ENCODE measurements at regions not wholly inside any gene's neighbourhood (a gene's known extent, or its start where the extent isn't known, plus 50 kb on each side); places are given as distances from the start of the nearest gene placed in this dataset.

GRCh38 chr12:114302606-114303315 lies 103.2 kb downstream of the TBX5 start:
- no CpG with 5 or more reads among the region's 6 CpGs for whole genome bisulfite sequencing (ENCODE audit: insufficient coverage, insufficient read length)
- H3K9me3 ChIP-seq (ENCODE audit: control insufficient read depth, insufficient read depth, low read length), result no peaks in the 10 kb centered on the region
- H3K4me1 ChIP-seq (ENCODE audit: control insufficient read depth, insufficient read depth, low read length), result peaks cover 2% of the 10 kb centered on the region; the same call in 1 of the 2 replicates
- H3K27ac ChIP-seq (ENCODE audit: low read length), result no peak overlapping the region
- no peak overlapping the region for H3K4me3 ChIP-seq (ENCODE audit: low read length)
- no peak for DNase-seq (ENCODE audit: low read depth, low spot score)
- H3K27me3 ChIP-seq (ENCODE audit: control insufficient read depth, insufficient read depth, low read length), result no peaks in the 10 kb centered on the region
- H3K36me3 ChIP-seq (ENCODE audit: control insufficient read depth, insufficient read depth, low read length), result no peaks in the 10 kb centered on the region

GRCh38 chr12:114302117-114302516 lies 103.8 kb downstream of the TBX5 start:
- WGBS (ENCODE audit: insufficient coverage, insufficient read length), result no CpG with 5 or more reads among the region's 8 CpGs
- Histone ChIP-seq H3K4me3 (ENCODE audit: low read length) (no peak overlapping the region), H3K27me3 (ENCODE audit: control insufficient read depth, insufficient read depth, low read length) (no peaks in the 10 kb centered on the region), H3K36me3 (ENCODE audit: control insufficient read depth, insufficient read depth, low read length) (no peaks in the 10 kb centered on the region), H3K9me3 (ENCODE audit: control insufficient read depth, insufficient read depth, low read length) (no peaks in the 10 kb centered on the region), H3K4me1 (ENCODE audit: control insufficient read depth, insufficient read depth, low read length) (peaks cover 2% of the 10 kb centered on the region; the same call in 1 of the 2 replicates), H3K27ac (ENCODE audit: low read length) (no peak overlapping the region)
- DNase-seq (ENCODE audit: low read depth, low spot score), result no peak

- Histone ChIP-seq H3K9me3 (ENCODE audit: control insufficient read depth, insufficient read depth, low read length) (no peaks in the 10 kb centered on the region), H3K4me3 (ENCODE audit: low read length) (no peak overlapping the region), H3K27me3 (ENCODE audit: control insufficient read depth, insufficient read depth, low read length) (no peaks in the 10 kb centered on the region), H3K36me3 (ENCODE audit: control insufficient read depth, insufficient read depth, low read length) (no peaks in the 10 kb centered on the region), H3K4me1 (ENCODE audit: control insufficient read depth, insufficient read depth, low read length) (no peaks in the 10 kb centered on the region), H3K27ac (ENCODE audit: low read length) (no peak overlapping the region)
- DNase-seq (ENCODE audit: low read depth, low spot score), result no peak
- WGBS (ENCODE audit: insufficient coverage, insufficient read length), result no CpG with 5 or more reads among the region's 3 CpGs
These were observed 111.7 kb downstream of the TBX5 start for GRCh38 chr12:114294303-114294685.

- Histone ChIP-seq H3K27me3 (ENCODE audit: control insufficient read depth, insufficient read depth, low read length) (no peaks in the 10 kb centered on the region), H3K4me1 (ENCODE audit: control insufficient read depth, insufficient read depth, low read length) (no peaks in the 10 kb centered on the region), H3K27ac (ENCODE audit: low read length) (no peak overlapping the region), H3K36me3 (ENCODE audit: control insufficient read depth, insufficient read depth, low read length) (no peaks in the 10 kb centered on the region), H3K9me3 (ENCODE audit: control insufficient read depth, insufficient read depth, low read length) (no peaks in the 10 kb centered on the region), H3K4me3 (ENCODE audit: low read length) (no peak overlapping the region)
- no peak for DNase-seq (ENCODE audit: low read depth, low spot score)
- no CpG with 5 or more reads among the region's 2 CpGs for WGBS (ENCODE audit: insufficient coverage, insufficient read length)
These were observed 112.2 kb downstream of the TBX5 start for GRCh38 chr12:114293571-114294302.

DNA sequence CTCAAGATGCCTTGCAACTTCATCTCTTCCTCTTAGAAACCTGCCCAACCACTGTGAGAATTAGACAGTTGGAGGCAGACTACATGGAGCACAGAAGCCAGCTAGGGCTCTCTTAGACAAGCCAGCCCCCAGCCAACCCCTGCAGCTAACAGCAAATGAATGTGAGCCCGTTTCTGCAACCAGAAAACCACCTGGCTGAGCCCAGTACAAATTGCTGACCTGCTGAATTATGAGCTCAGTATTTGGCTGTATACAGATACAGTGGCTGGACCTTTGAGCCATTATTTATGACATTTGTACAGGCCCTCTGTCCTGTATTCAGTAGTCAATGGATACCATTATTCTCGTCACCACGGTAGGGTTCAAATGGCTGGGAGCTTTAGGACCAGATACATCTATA lies 112.9 kb downstream of the TBX5 start:
- Histone ChIP-seq H3K36me3 (ENCODE audit: control insufficient read depth, insufficient read depth, low read length) (no peaks in the 10 kb centered on the region), H3K4me3 (ENCODE audit: low read length) (no peak overlapping the region), H3K27me3 (ENCODE audit: control insufficient read depth, insufficient read depth, low read length) (no peaks in the 10 kb centered on the region), H3K4me1 (ENCODE audit: control insufficient read depth, insufficient read depth, low read length) (no peaks in the 10 kb centered on the region; the same call in 1 of the 2 replicates), H3K9me3 (ENCODE audit: control insufficient read depth, insufficient read depth, low read length) (no peaks in the 10 kb centered on the region), H3K27ac (ENCODE audit: low read length) (no peak overlapping the region)
- no CpG with 5 or more reads among the region's 3 CpGs for WGBS (ENCODE audit: insufficient coverage, insufficient read length)
- DNase-seq (ENCODE audit: low read depth, low spot score), result no peak

DNA sequence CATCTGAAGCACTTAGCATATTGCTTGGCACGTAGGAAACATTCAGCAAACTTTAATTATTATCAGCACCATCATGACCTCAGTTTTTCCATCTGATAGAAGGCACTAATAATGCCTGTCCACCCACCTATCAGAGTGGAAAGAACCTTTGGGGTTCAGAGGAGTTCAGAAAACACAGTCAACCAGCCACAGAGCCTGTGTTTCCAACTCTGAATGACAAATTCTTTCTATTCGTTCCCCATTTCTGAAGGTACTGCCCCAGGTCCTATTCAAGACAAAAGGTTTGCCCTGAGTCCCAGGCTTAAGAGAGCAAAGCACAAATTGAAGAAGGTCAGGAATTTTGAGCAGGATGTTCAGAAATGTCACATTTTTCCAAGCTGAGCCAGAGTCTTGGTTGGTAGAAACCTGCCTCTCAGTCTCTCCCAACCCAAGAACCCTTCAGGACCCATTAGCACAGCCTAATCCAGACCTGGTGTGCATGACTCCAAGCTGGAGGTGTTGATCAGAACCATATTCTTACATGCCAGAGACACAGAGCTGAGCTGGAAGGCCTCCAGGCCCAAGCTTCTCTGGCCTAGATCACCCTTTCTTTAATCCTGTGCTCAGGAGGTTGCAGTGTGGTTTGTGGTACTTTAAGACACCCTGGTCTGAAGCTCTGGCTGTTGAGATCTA lies 114.4 kb downstream of the TBX5 start:
- H3K27ac ChIP-seq (ENCODE audit: low read length), result no peak overlapping the region
- no peaks in the 10 kb centered on the region for H3K36me3 ChIP-seq (ENCODE audit: control insufficient read depth, insufficient read depth, low read length)
- H3K9me3 ChIP-seq (ENCODE audit: control insufficient read depth, insufficient read depth, low read length), result no peaks in the 10 kb centered on the region
- peaks cover 2% of the 10 kb centered on the region for H3K4me1 ChIP-seq (ENCODE audit: control insufficient read depth, insufficient read depth, low read length)
- WGBS (ENCODE audit: insufficient coverage, insufficient read length), result no CpG with 5 or more reads among the region's 2 CpGs
- H3K27me3 ChIP-seq (ENCODE audit: control insufficient read depth, insufficient read depth, low read length), result no peaks in the 10 kb centered on the region
- H3K4me3 ChIP-seq (ENCODE audit: low read length), result no peak overlapping the region
- no peak for DNase-seq (ENCODE audit: low read depth, low spot score)

GRCh38 chr12:114287821-114288525 lies 118.0 kb downstream of the TBX5 start:
- no peaks in the 10 kb centered on the region for H3K36me3 ChIP-seq (ENCODE audit: control insufficient read depth, insufficient read depth, low read length)
- H3K4me1 ChIP-seq (ENCODE audit: control insufficient read depth, insufficient read depth, low read length), result peaks cover 6% of the 10 kb centered on the region
- no peak overlapping the region for H3K4me3 ChIP-seq (ENCODE audit: low read length)
- H3K27me3 ChIP-seq (ENCODE audit: control insufficient read depth, insufficient read depth, low read length), result no peaks in the 10 kb centered on the region
- WGBS (ENCODE audit: insufficient coverage, insufficient read length), result no CpG with 5 or more reads among the region's 3 CpGs
- no peak for DNase-seq (ENCODE audit: low read depth, low spot score)
- no peak overlapping the region for H3K27ac ChIP-seq (ENCODE audit: low read length)
- no peaks in the 10 kb centered on the region for H3K9me3 ChIP-seq (ENCODE audit: control insufficient read depth, insufficient read depth, low read length)

DNA sequence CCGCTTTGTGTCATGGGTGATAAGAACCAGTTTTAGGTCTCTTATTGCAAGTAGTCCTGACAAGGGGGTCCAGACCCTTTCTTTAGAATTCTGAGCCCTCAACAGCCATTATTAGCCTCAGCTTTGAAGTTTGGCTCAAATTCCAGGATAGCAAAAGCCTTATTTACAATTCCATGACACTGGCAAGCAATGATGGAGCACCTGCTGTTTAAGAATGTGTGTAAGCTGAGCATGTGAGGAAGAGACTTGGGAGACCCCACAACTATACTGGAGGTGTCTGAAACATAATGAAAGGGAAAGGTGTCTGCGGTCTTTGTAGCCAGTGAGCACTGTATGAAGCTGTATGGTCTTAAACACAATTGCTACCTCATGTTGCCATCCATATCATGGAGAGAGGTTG lies 119.8 kb downstream of the TBX5 start:
- WGBS (ENCODE audit: insufficient coverage, insufficient read length), result no CpG with 5 or more reads among the region's 2 CpGs
- no peak for DNase-seq (ENCODE audit: low read depth, low spot score)
- H3K27ac ChIP-seq (ENCODE audit: low read length), result no peak overlapping the region
- H3K4me3 ChIP-seq (ENCODE audit: low read length), result no peak overlapping the region
- no peaks in the 10 kb centered on the region for H3K9me3 ChIP-seq (ENCODE audit: control insufficient read depth, insufficient read depth, low read length)
- H3K27me3 ChIP-seq (ENCODE audit: control insufficient read depth, insufficient read depth, low read length), result no peaks in the 10 kb centered on the region
- peaks cover 6% of the 10 kb centered on the region for H3K4me1 ChIP-seq (ENCODE audit: control insufficient read depth, insufficient read depth, low read length)
- no peaks in the 10 kb centered on the region for H3K36me3 ChIP-seq (ENCODE audit: control insufficient read depth, insufficient read depth, low read length)

DNA sequence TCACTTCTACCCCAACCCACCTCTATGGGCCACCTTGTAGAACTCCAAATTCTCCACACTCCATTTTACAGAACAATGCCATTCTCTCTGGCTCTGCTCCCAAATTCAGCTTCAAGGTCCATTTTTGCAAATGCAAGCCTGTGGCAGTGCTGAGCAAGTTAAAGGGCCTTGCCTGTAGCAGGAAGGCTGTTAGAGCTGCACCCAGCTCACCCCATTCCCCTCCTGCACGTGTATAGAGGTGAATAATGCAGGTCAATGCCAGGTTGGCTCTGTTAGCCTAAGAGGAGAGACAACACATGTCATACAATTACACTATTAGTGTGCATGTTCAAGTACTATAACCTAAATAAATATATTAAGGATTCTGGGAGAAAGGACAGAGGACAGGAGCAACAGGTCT lies 120.4 kb downstream of the TBX5 start:
- Histone ChIP-seq H3K4me1 (ENCODE audit: control insufficient read depth, insufficient read depth, low read length) (peaks cover 6% of the 10 kb centered on the region), H3K27ac (ENCODE audit: low read length) (peak overlapping the region; percentile 31), H3K4me3 (ENCODE audit: low read length) (no peak overlapping the region), H3K36me3 (ENCODE audit: control insufficient read depth, insufficient read depth, low read length) (no peaks in the 10 kb centered on the region), H3K9me3 (ENCODE audit: control insufficient read depth, insufficient read depth, low read length) (no peaks in the 10 kb centered on the region), H3K27me3 (ENCODE audit: control insufficient read depth, insufficient read depth, low read length) (no peaks in the 10 kb centered on the region)
- no peak for DNase-seq (ENCODE audit: low read depth, low spot score)
- no CpG with 5 or more reads among the region's 1 CpG for WGBS (ENCODE audit: insufficient coverage, insufficient read length)

GRCh38 chr12:114284041-114284440 lies 121.9 kb downstream of the TBX5 start:
- DNase-seq (ENCODE audit: low read depth, low spot score), result no peak
- H3K4me1 ChIP-seq (ENCODE audit: control insufficient read depth, insufficient read depth, low read length), result peaks cover 6% of the 10 kb centered on the region
- H3K4me3 ChIP-seq (ENCODE audit: low read length), result no peak overlapping the region
- H3K27me3 ChIP-seq (ENCODE audit: control insufficient read depth, insufficient read depth, low read length), result no peaks in the 10 kb centered on the region
- WGBS (ENCODE audit: insufficient coverage, insufficient read length), result no CpG with 5 or more reads among the region's 4 CpGs
- H3K27ac ChIP-seq (ENCODE audit: low read length), result no peak overlapping the region
- no peaks in the 10 kb centered on the region for H3K36me3 ChIP-seq (ENCODE audit: control insufficient read depth, insufficient read depth, low read length)
- H3K9me3 ChIP-seq (ENCODE audit: control insufficient read depth, insufficient read depth, low read length), result no peaks in the 10 kb centered on the region

All from iPS DF 6.9 (cell line).